ENCODE measurements at regions not wholly inside any gene's neighbourhood (a gene's known extent, or its start where the extent isn't known, plus 50 kb on each side); places are given as distances from the start of the nearest gene placed in this dataset.
"Not testable (repeated sequence)": the region's sequence is repeated elsewhere in the genome, so short reads cannot be mapped to it uniquely, and the experiment has no call there.

- no peak for DNase-seq (ENCODE audit: low spot score)
- in situ Hi-C loops (cut with MboI; ENCODE audit: low sequenced_read_pairs, unreplicated experiment), result no loop called here
- no peak for TF ChIP-seq CTCF (IDR thresholded peaks at IDR 0.05; ENCODE audit: borderline replicate concordance, control extremely low read depth, extremely low read depth, insufficient read depth, missing control alignments)
Observed at GRCh38 chr9:25302601-25303000, 375.6 kb downstream of the TUSC1 start.

GRCh38 chr9:25288195-25288594 is 390.0 kb downstream of the TUSC1 start:
- in situ Hi-C loops (cut with MboI; ENCODE audit: low sequenced_read_pairs, unreplicated experiment); DNase-seq (ENCODE audit: low spot score): not testable (repeated sequence)

- no peak for DNase-seq (ENCODE audit: low spot score)
- TF ChIP-seq CTCF (IDR thresholded peaks at IDR 0.05; ENCODE audit: borderline replicate concordance, control extremely low read depth, extremely low read depth, insufficient read depth, missing control alignments), result no peak
- in situ Hi-C loops (cut with MboI; ENCODE audit: low sequenced_read_pairs, unreplicated experiment), result no loop called here
Observed at GRCh38 chr9:25284365-25284764, 393.9 kb downstream of the TUSC1 start.

GRCh38 chr9:25282946-25283345 is 395.3 kb downstream of the TUSC1 start:
- no peak for DNase-seq (ENCODE audit: low spot score)
- no peak for TF ChIP-seq CTCF (IDR thresholded peaks at IDR 0.05; ENCODE audit: borderline replicate concordance, control extremely low read depth, extremely low read depth, insufficient read depth, missing control alignments)
- in situ Hi-C loops (cut with MboI; ENCODE audit: low sequenced_read_pairs, unreplicated experiment), result no loop called here

- in situ Hi-C loops (cut with MboI; ENCODE audit: low sequenced_read_pairs, unreplicated experiment), result no loop called here
- no peak for DNase-seq (ENCODE audit: low spot score)
- no peak for TF ChIP-seq CTCF (IDR thresholded peaks at IDR 0.05; ENCODE audit: borderline replicate concordance, control extremely low read depth, extremely low read depth, insufficient read depth, missing control alignments)
Observed at GRCh38 chr9:25261445-25261844, 416.8 kb downstream of the TUSC1 start.

GRCh38 chr9:25260046-25260445 is 418.2 kb downstream of the TUSC1 start:
- in situ Hi-C loops (cut with MboI; ENCODE audit: low sequenced_read_pairs, unreplicated experiment), result no loop called here
- DNase-seq (ENCODE audit: low spot score), result no peak
- TF ChIP-seq CTCF (IDR thresholded peaks at IDR 0.05; ENCODE audit: borderline replicate concordance, control extremely low read depth, extremely low read depth, insufficient read depth, missing control alignments), result no peak

GRCh38 chr9:25255216-25255615 is 423.0 kb downstream of the TUSC1 start:
- no peak for DNase-seq (ENCODE audit: low spot score)
- TF ChIP-seq CTCF (IDR thresholded peaks at IDR 0.05; ENCODE audit: borderline replicate concordance, control extremely low read depth, extremely low read depth, insufficient read depth, missing control alignments), result no peak
- in situ Hi-C loops (cut with MboI; ENCODE audit: low sequenced_read_pairs, unreplicated experiment), result no loop called here
